PFSK-1 (cell line): ENCODE measurements at regions not wholly inside any gene's neighbourhood (a gene's known extent, or its start where the extent isn't known, plus 50 kb on each side); places are given as distances from the start of the nearest gene placed in this dataset.
A peak's percentile ranks its signal among the peaks of the same experiment; 100 is the strongest.

ENCODE experiments used
- FOXP2 ChIP-seq: optimal IDR thresholded peaks from 2 replicates; pipeline ENCODE3; 2011; ENCODE audit warnings: borderline replicate concordance, control low read depth, inconsistent platforms; ENCODE audit not compliant: insufficient read depth; ENCODE audit errors: extremely low read length, extremely low read depth
- POLR2AphosphoS5 ChIP-seq: IDR thresholded peaks from 2 replicates; pipeline ENCODE4 v1.6.1; 2012; ENCODE audit warnings: low read depth, mild to moderate bottlenecking, control low read depth, low read length, moderate library complexity
- REST ChIP-seq, 2 experiments: IDR thresholded peaks; 2 replicates each; pipeline versions ENCODE4 v1.6.1 to v1.8.0; 2011 to 2012; ENCODE audit warnings: low read depth in 2 of 2, low read length in 2 of 2, control low read depth in 1 of 2, inconsistent platforms in 1 of 2, mild to moderate bottlenecking in 1 of 2, moderate library complexity in 1 of 2; ENCODE audit not compliant: insufficient read depth in 1 of 2
- SIN3A ChIP-seq: IDR thresholded peaks from 2 replicates; pipeline ENCODE4 v1.6.1; 2012; ENCODE audit warnings: mild to moderate bottlenecking, low read length, moderate library complexity, borderline replicate concordance; ENCODE audit not compliant: insufficient read depth
- TAF1 ChIP-seq: IDR thresholded peaks from 2 replicates; pipeline ENCODE4 v1.6.1; 2012; ENCODE audit warnings: low read length, control low read depth, borderline replicate concordance; ENCODE audit not compliant: insufficient read depth

- no peak for TF ChIP-seq TAF1
- TF ChIP-seq REST (IDR thresholded peaks at IDR 0.05; ENCODE audit: insufficient read depth in 1 of 2, low read depth in 2 of 2, low read length in 2 of 2): no peak
- TF ChIP-seq POLR2AphosphoS5: peak; percentile 17; the same call in 1 of the 2 replicates
- no peak for TF ChIP-seq FOXP2
- 0 out of 2 replicates have a peak, but pooled peaks have one; percentile 25 for TF ChIP-seq SIN3A
These were observed 59.9 kb downstream of the RTL9 start for GRCh38 chrX:110418316-110419235.

DNA sequence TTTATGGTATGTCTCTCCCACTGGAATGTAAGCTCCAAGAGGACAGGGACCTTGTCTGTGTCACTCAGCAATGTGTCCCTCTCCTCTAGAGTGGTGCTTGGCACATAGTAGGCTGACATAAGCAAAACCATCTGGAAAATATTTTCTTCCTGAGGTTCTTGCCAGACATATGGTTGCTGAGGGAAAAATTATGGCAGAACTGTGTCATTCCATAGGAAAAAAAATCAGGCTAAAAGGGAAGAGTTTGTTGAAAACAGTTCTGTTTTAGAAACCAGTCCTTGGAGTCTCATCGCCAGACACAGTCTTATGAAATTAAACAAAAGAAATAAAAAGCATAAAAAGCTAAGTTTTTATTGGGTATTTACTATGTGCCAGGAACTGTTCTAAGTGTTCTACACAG lies 60.9 kb downstream of the RTL9 start:
- TF ChIP-seq TAF1: no peak
- TF ChIP-seq SIN3A: no peak
- no peak for TF ChIP-seq FOXP2
- TF ChIP-seq REST (IDR thresholded peaks at IDR 0.05; ENCODE audit: insufficient read depth in 1 of 2, low read depth in 2 of 2, low read length in 2 of 2): no peak
- no peak for TF ChIP-seq POLR2AphosphoS5

DNA sequence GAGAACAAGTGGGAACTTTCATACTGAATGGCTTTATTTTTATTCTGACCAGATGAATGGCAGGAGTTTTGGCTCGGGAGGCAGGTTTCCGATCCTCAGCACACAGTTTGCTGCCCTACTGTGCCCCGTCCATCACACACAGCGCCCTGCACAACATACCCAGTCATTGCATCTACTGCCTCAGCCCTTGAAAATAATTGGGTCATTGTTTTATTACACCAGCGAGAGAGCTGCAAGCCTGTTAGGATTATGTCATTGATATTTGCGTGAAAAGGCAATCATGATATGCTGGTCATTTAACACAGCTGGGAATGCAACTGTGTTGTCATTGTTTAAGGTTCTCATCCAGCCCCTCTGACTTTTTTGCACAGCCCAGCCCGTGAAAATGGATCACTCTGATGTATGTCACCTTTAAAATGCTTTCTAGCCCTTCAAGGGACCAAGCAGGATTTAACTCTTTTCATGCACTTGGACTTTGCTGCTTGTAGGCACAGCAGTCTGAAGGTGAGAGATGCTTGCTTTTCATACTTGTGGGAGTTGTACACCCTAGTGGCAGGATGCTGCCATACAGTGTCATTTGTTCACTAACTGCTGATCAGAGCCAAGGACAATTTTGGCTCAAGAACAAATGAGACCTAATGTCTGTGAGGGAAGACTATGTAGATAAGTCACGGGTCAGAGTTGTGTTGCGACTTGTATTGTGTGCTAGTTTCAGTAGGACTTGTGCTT lies 62.3 kb downstream of the RTL9 start:
- TF ChIP-seq REST (IDR thresholded peaks at IDR 0.05; ENCODE audit: insufficient read depth in 1 of 2, low read depth in 2 of 2, low read length in 2 of 2) (no peak), TAF1 (no peak), POLR2AphosphoS5 (no peak), SIN3A (no peak), FOXP2 (no peak)

- TF ChIP-seq REST (IDR thresholded peaks at IDR 0.05; ENCODE audit: insufficient read depth in 1 of 2, low read depth in 2 of 2, low read length in 2 of 2) (no peak), TAF1 (no peak), FOXP2 (no peak), POLR2AphosphoS5 (no peak), SIN3A (no peak)
These were observed 63.1 kb downstream of the RTL9 start for GRCh38 chrX:110421500-110422455.
